Endothelial cell of umbilical vein (primary cell): ENCODE measurements at regions not wholly inside any gene's neighbourhood (a gene's known extent, or its start where the extent isn't known, plus 50 kb on each side); places are given as distances from the start of the nearest gene placed in this dataset.

ENCODE experiments used
- BruUV-seq: library from RNA; stranded (reverse); fragments of 400-500 nt; replicated peaks from 2 replicates; lab custom pipeline; 2021; lab: Mats Ljungman, UMichigan
- CTCF ChIA-PET: fragments of 300-600, 350-600 bp; sonication (Branson Sonifier 250); formaldehyde crosslinking; loops from one replicate; lab custom pipeline; 2021; ENCODE audit warnings: antibody characterized with exemption, inconsistent platforms; lab: Charles Lee
- POLR2A ChIA-PET: fragments of 300-600, 350-600 bp; sonication (Branson Sonifier 250); formaldehyde crosslinking; loops from one replicate; lab custom pipeline; 2021; ENCODE audit warnings: antibody characterized with exemption, inconsistent platforms; lab: Charles Lee
- DNase-seq: peaks from one replicate; pipeline ENCODE4 v3.0.0-alpha.2; 2011; ENCODE audit warnings: low read depth, low spot score
- FAIRE-seq: peaks from 2 replicates; lab custom pipeline; 2011; peaks lifted over from hg19 to GRCh38; lab: Jason Lieb, UNC
- H2AFZ ChIP-seq: 2 replicates; pipeline ENCODE4 v1.6.0; 2012; ENCODE audit warnings: low read depth, low read length, control low read depth, inconsistent platforms
- H3K27ac ChIP-seq: 2 replicates; pipeline ENCODE4 v1.5.1; 2011; ENCODE audit warnings: low read depth, mild to moderate bottlenecking, control low read depth, low read length, moderate library complexity; ENCODE audit not compliant: insufficient read depth
- H3K27me3 ChIP-seq, 2 experiments: 2 replicates each; pipeline versions ENCODE4 v1.6.0 to v1.6.1; 2011; ENCODE audit warnings: low read length in 2 of 2, mixed read lengths in 1 of 2; ENCODE audit not compliant: control insufficient read depth in 2 of 2, insufficient read depth in 2 of 2
- H3K36me3 ChIP-seq, 2 experiments: 2 replicates in 1 of 2; 3 replicates in 1 of 2; pipeline ENCODE4 v1.5.1; 2011; ENCODE audit warnings: low read length in 2 of 2, mild to moderate bottlenecking in 1 of 2, moderate library complexity in 1 of 2; ENCODE audit not compliant: control insufficient read depth in 2 of 2, insufficient read depth in 2 of 2; ENCODE audit errors: extremely low read depth in 1 of 2
- H3K4me1 ChIP-seq: 3 replicates; pipeline ENCODE4 v1.5.1; 2011; ENCODE audit warnings: mild to moderate bottlenecking, low read length; ENCODE audit not compliant: control insufficient read depth, insufficient read depth; ENCODE audit errors: extremely low read depth
- H3K4me2 ChIP-seq: 2 replicates; pipeline ENCODE4 v1.6.1; 2011; ENCODE audit warnings: low read length, control low read depth, mixed read lengths; ENCODE audit not compliant: insufficient read depth
- H3K4me3 ChIP-seq, 3 experiments: fragments of 200-600 bp in 1 of 3; sonication (generic), shearing (Covaris generic) in 1 of 3; replicated peaks in 1 of 3; 2 replicates each; pipeline ENCODE4 v1.5.1; 2011 to 2016; ENCODE audit warnings: control low read depth in 3 of 3, low read length in 3 of 3, mild to moderate bottlenecking in 2 of 3, inconsistent platforms in 1 of 3, low read depth in 1 of 3, moderate library complexity in 1 of 3; ENCODE audit not compliant: insufficient read depth in 1 of 3
- H3K79me2 ChIP-seq: 2 replicates; pipeline ENCODE4 v1.6.0; 2012; ENCODE audit warnings: low read length, inconsistent platforms; ENCODE audit not compliant: control insufficient read depth, insufficient read depth
- H3K9ac ChIP-seq: replicated peaks from 2 replicates; pipeline ENCODE3; 2011; ENCODE audit warnings: low read length, control low read depth; ENCODE audit not compliant: insufficient read depth; ENCODE audit errors: extremely low read depth
- H3K9me1 ChIP-seq: replicated peaks from 3 replicates; pipeline ENCODE4 v1.6.0; 2011; ENCODE audit warnings: mild to moderate bottlenecking, low read length; ENCODE audit not compliant: control insufficient read depth, insufficient read depth; ENCODE audit errors: extremely low read depth
- H3K9me3 ChIP-seq: replicated peaks from 2 replicates; pipeline ENCODE4 v1.5.1; 2012; ENCODE audit warnings: low read length, inconsistent platforms; ENCODE audit not compliant: control insufficient read depth, insufficient read depth
- H4K20me1 ChIP-seq: replicated peaks from 2 replicates; pipeline ENCODE3; 2011; ENCODE audit warnings: mild to moderate bottlenecking, low read length; ENCODE audit not compliant: control insufficient read depth, insufficient read depth; ENCODE audit errors: extremely low read depth
- EZH2 ChIP-seq: IDR thresholded peaks from 2 replicates; pipeline ENCODE4 v1.6.1; 2012; ENCODE audit warnings: borderline replicate concordance, low read depth, mild to moderate bottlenecking, moderate library complexity, low read length, inconsistent platforms; ENCODE audit not compliant: severe bottlenecking
- FOS ChIP-seq: IDR thresholded peaks from 2 replicates; pipeline ENCODE4 v1.6.1; 2011; ENCODE audit warnings: mild to moderate bottlenecking, low read length, moderate library complexity, borderline replicate concordance; ENCODE audit not compliant: insufficient read depth
- GATA2 ChIP-seq: IDR thresholded peaks from 2 replicates; pipeline ENCODE4 v1.7.0; 2011; ENCODE audit warnings: low read depth, mild to moderate bottlenecking, moderate library complexity, mixed read lengths, low read length; ENCODE audit not compliant: insufficient read length, insufficient read depth
- JUN ChIP-seq: IDR thresholded peaks from 2 replicates; pipeline ENCODE4 v1.6.1; 2011; ENCODE audit warnings: borderline replicate concordance, low read depth; ENCODE audit not compliant: insufficient read length, insufficient read depth
- MAX ChIP-seq: IDR thresholded peaks from 2 replicates; pipeline ENCODE4 v1.6.1; 2011; ENCODE audit not compliant: insufficient read depth, insufficient read length
- MYC ChIP-seq: IDR thresholded peaks from one replicate; pipeline ENCODE4 v1.6.1; 2011; ENCODE audit warnings: mild to moderate bottlenecking, low read depth, low read length
- POLR2A ChIP-seq: IDR thresholded peaks from 2 replicates; pipeline ENCODE4 v1.6.1; 2012; ENCODE audit warnings: low read depth, mild to moderate bottlenecking, control low read depth, low read length
- POLR2AphosphoS5 ChIP-seq: IDR thresholded peaks from 2 replicates; pipeline ENCODE4 v1.6.1; 2012; ENCODE audit warnings: low read depth, mild to moderate bottlenecking, control low read depth, low read length, moderate library complexity; ENCODE audit not compliant: insufficient read depth
- dilution Hi-C: fragments of 300-500 bp; cut with MboI; formaldehyde crosslinking; loops from one replicate; pipeline ENCODE4 v1.15.0; 2019; ENCODE audit warnings: low sequenced_read_pairs; ENCODE audit not compliant: extremely low pct_ligation_motif_present
- intact Hi-C: fragments of 100-400 bp; cut with micrococcal nuclease; formaldehyde crosslinking; loops from one replicate; pipeline ENCODE4 v1.10.0; 2022
- TF ChIP-seq, protein P1 (sequence below), 2 donors: IDR thresholded peaks; 1 replicate in 1 of 2; 2 replicates in 1 of 2; pipeline ENCODE4 v1.5.1; 2011; ENCODE audit warnings: low read length in 2 of 2, mild to moderate bottlenecking in 2 of 2, moderate library complexity in 2 of 2, control low read depth in 1 of 2, inconsistent platforms in 1 of 2, low read depth in 1 of 2; ENCODE audit not compliant: insufficient read depth in 1 of 2; ENCODE audit errors: extremely low read depth in 1 of 2

- Histone ChIP-seq H3K27ac (no peak overlapping the region), H4K20me1 (no peaks in the 10 kb centered on the region), H2AFZ (no peak overlapping the region), H3K4me1 (no peaks in the 10 kb centered on the region), H3K4me3 (no peak overlapping the region), H3K36me3 (no peaks in the 10 kb centered on the region), H3K9ac (no peak overlapping the region), H3K4me2 (no peak overlapping the region), H3K9me3 (no peaks in the 10 kb centered on the region), H3K79me2 (no peaks in the 10 kb centered on the region), H3K9me1 (no peaks in the 10 kb centered on the region), H3K27me3 (no peaks in the 10 kb centered on the region)
- FAIRE-seq = no peak
- POLR2A ChIA-PET = no interaction called here
- dilution Hi-C loops (no loop called here), intact Hi-C loops (no loop called here)
- no TSS peak for BruUV-seq
- TF ChIP-seq POLR2A (no peak), POLR2AphosphoS5 (no peak), MAX (no peak), MYC (no peak), GATA2 (no peak), JUN (no peak), FOS (no peak), EZH2 (no peak)
- TF ChIP-seq, protein P1, sequence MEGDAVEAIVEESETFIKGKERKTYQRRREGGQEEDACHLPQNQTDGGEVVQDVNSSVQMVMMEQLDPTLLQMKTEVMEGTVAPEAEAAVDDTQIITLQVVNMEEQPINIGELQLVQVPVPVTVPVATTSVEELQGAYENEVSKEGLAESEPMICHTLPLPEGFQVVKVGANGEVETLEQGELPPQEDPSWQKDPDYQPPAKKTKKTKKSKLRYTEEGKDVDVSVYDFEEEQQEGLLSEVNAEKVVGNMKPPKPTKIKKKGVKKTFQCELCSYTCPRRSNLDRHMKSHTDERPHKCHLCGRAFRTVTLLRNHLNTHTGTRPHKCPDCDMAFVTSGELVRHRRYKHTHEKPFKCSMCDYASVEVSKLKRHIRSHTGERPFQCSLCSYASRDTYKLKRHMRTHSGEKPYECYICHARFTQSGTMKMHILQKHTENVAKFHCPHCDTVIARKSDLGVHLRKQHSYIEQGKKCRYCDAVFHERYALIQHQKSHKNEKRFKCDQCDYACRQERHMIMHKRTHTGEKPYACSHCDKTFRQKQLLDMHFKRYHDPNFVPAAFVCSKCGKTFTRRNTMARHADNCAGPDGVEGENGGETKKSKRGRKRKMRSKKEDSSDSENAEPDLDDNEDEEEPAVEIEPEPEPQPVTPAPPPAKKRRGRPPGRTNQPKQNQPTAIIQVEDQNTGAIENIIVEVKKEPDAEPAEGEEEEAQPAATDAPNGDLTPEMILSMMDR (IDR thresholded peaks at IDR 0.05; ENCODE audit: extremely low read depth in 1 of 2, insufficient read depth in 1 of 2, low read depth in 1 of 2, low read length in 2 of 2) = no peak
- no peak for DNase-seq
- CTCF ChIA-PET = no interaction called here
These were observed 354.9 kb upstream of the SLITRK1 start for GRCh38 chr13:84237143-84237542.
